Activated naive CD4-positive, alpha-beta T cell treated with anti-CD3 and anti-CD28 coated beads, Interleukin-2, amount 10 ng/mL, durations not matched to agents 7 days and 5 days (primary cell): ENCODE measurements at regions not wholly inside any gene's neighbourhood (a gene's known extent, or its start where the extent isn't known, plus 50 kb on each side); places are given as distances from the start of the nearest gene placed in this dataset.

Source experiments
- CTCF ChIA-PET: fragments of 350-600 bp; sonication (Branson Sonifier 250); formaldehyde crosslinking; loops from one replicate; lab custom pipeline; 2021; ENCODE audit warnings: antibody characterized with exemption; lab: Charles Lee
- DNase-seq: peaks from one replicate; pipeline ENCODE4 v3.0.0-alpha.2; 2020
- H3K27ac Mint-ChIP-seq: one replicate; pipeline ENCODE4 v1.8.0; 2021; ENCODE audit warnings: mild to moderate bottlenecking, moderate library complexity, mixed read lengths
- H3K27me3 Mint-ChIP-seq: one replicate; pipeline ENCODE4 v1.8.0; 2021; ENCODE audit warnings: mild to moderate bottlenecking, mixed read lengths
- H3K36me3 Mint-ChIP-seq: one replicate; pipeline ENCODE4 v1.8.0; 2021; ENCODE audit warnings: mixed read lengths
- H3K4me1 Mint-ChIP-seq: one replicate; pipeline ENCODE4 v1.8.0; 2021; ENCODE audit warnings: mixed read lengths
- H3K4me3 Mint-ChIP-seq: one replicate; pipeline ENCODE4 v1.8.0; 2021; ENCODE audit warnings: mild to moderate bottlenecking, moderate library complexity, mixed read lengths
- H3K9me3 Mint-ChIP-seq: one replicate; pipeline ENCODE4 v1.8.0; 2021; ENCODE audit warnings: mixed read lengths

DNA sequence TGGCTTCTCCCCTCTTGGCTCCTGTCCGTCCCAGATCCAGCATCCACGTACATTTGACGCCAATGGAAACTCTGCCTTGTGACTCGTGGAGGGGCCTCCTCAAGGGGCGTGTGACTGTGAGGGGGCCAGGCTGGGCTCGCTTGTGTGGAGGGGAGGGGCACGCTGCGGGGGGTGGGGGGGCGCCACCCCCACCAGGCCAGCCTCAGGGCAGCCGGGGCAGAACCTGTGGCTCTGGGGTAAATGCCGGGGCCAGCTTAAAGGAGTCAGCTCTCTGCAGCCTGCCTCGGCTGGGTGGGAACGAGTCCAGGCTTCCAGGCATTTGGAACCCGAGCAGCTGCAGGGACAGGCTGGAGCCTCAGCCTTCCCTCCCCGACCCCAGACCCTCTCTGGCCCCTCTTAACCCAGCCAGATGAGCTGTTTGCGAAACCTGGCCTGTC is 94.1 kb downstream of the SIK1 start:
- CTCF ChIA-PET = no interaction called here
- H3K27me3 Mint-ChIP-seq = peaks cover 35% of the 10 kb centered on the region
- peaks cover 23% of the 10 kb centered on the region for H3K9me3 Mint-ChIP-seq
- H3K36me3 Mint-ChIP-seq = peaks cover 4% of the 10 kb centered on the region
- no peak for DNase-seq
- peaks cover 4% of the 10 kb centered on the region for H3K4me1 Mint-ChIP-seq
- H3K27ac Mint-ChIP-seq = no peak overlapping the region
- no peak overlapping the region for H3K4me3 Mint-ChIP-seq

DNA sequence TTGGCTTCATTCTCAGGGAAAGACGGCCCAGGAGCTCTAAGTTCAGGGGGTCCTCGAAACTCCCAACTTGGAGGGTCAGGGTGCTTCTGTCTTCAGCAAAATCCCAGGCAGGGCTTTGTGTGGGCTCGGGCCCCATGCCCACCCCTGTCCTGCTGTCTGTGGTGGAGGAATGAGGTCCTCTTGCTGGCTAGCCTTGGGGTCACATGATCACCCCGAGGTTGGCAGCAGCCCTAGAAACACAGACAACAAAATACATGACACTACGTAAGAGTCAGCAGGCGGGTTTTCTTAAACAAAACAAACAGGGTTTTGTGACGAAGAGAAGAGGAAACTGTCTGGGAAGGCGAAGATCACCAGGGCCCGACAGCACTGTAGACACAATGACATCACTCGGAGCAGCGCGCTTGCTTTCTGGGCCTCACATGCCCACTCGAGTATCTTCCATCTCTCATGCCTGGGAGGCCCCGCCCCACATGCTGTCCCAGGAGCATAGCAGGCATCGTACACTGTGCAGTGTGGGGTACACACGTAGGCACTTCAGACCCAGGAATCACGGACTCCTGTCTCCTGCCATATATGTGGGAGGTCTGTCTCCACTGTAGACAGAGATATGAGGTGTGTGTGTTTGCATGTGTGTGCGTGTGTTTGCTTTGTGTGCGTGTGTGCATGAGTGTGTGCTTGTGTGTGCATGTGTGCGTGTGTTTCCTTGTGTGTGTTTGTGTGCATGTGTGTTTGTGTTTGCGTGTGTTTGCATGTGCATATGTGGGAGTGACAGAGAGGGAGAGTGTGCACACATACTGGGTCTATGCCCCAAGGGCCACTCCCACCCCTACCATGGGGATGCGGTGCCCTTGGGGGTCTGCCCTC is 94.7 kb downstream of the SIK1 start:
- Mint-ChIP-seq H3K27me3 (peaks cover 30% of the 10 kb centered on the region), H3K4me3 (no peak overlapping the region), H3K36me3 (no peaks in the 10 kb centered on the region), H3K27ac (no peak overlapping the region), H3K9me3 (peaks cover 16% of the 10 kb centered on the region), H3K4me1 (no peaks in the 10 kb centered on the region)
- CTCF ChIA-PET = no interaction called here
- DNase-seq = no peak

DNA sequence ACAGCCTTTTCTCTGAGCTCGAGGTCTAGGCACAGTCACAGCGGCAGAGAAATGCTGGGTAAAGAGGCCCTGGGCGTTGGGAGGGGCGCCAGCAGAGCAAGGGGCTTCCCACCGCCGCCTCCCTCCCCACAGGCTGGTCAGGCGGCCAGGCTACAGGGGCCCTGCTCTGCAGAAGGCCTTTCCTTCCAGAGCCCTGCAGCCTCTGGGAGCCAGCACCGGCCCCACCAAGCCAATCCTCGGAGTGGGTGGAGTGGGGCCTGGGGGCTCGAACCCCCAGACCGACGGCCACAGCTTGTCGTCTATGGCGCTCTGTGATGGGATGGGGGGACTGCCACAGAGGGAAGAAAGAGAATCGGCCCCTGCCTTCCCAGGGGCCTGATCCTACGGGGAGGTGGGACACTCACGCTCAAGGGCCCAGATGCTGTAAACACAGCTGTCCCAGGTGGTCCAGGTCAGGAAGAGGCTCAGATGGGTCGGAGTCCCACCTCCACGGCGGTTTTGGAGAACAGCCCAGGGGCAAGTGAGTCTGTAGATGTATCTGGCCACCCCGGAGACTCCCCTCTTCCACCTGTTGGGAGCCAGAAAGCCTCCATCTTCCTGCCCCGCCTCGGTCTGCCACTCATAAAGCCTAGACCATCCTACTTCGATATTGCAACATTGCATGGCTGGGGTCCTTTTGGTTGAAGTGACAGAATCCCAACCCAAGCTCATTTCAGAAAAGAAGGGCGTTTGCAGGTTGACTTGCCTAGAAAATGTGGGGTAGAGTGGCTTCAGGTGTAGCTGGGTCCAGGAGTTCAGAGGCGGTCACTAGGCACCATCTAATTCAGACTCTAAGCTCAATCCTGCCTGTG is 95.6 kb downstream of the SIK1 start:
- peaks cover 37% of the 10 kb centered on the region for H3K27me3 Mint-ChIP-seq
- H3K4me1 Mint-ChIP-seq = peaks cover 3% of the 10 kb centered on the region
- CTCF ChIA-PET = no interaction called here
- DNase-seq = no peak
- H3K9me3 Mint-ChIP-seq = peaks cover 12% of the 10 kb centered on the region
- no peak overlapping the region for H3K27ac Mint-ChIP-seq
- H3K36me3 Mint-ChIP-seq = no peaks in the 10 kb centered on the region
- no peak overlapping the region for H3K4me3 Mint-ChIP-seq

DNA sequence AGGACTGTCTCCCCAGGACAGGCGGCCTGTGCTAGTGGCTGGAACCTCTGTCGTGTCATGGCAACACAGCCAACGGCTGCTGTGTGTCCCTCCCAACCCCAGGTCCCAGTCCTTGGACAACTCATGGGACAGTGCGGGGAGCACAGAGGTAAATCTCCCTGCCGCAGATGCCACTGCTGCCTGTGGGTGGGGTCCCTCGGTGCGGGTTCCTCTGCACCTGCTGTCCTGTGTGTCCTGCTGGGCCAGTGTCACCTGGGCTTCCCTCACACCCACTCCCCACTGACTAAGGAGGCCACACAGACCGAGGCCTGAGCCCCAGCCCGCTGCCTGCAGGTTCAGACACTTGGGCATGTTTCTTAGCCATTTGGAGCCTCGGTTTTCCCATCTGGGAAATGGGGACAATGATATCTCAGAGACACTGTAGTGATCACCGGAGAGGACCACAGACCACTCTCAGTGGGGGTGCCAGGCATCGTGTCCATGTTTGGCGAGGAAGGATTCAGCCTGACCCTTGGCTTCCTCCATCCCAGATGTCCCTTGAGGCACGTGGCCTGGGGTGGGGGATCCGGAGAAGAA is 96.5 kb downstream of the SIK1 start:
- CTCF ChIA-PET = no interaction called here
- DNase-seq = no peak
- no peaks in the 10 kb centered on the region for H3K36me3 Mint-ChIP-seq
- H3K9me3 Mint-ChIP-seq = peaks cover 5% of the 10 kb centered on the region
- H3K27ac Mint-ChIP-seq = no peak overlapping the region
- peaks cover 10% of the 10 kb centered on the region for H3K4me1 Mint-ChIP-seq
- peaks cover 34% of the 10 kb centered on the region for H3K27me3 Mint-ChIP-seq
- no peak overlapping the region for H3K4me3 Mint-ChIP-seq

DNA sequence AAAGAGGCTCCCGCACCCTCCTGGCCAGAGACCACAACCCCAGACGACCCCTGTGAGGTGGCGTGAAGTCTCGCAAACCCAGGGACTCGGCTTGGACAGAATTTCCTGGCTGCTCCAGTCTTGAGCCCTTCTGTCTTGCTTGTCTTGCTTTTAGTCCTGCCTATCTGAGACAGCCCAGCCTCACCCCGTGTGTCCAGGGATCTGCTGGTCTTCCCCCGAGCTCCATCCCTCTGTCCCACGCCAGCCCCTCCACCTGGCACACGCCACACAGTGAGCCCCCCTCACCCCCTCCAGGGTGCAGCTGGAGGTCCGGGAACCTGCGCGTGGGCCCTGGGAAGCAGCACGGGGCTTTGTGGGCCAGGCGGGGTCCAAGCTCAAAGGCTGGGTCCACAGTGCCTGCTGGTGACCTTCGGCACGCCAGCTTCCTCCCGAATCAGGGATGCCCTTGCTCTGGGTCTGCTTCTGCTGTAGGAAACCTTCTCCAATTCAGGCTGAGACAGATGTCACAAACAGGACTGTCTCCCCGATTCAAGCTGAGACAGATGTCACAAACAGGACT is 97.1 kb downstream of the SIK1 start:
- no peak overlapping the region for H3K4me3 Mint-ChIP-seq
- H3K27me3 Mint-ChIP-seq = peaks cover 31% of the 10 kb centered on the region
- no peak overlapping the region for H3K27ac Mint-ChIP-seq
- CTCF ChIA-PET = no interaction called here
- H3K4me1 Mint-ChIP-seq = peaks cover 11% of the 10 kb centered on the region
- no peak for DNase-seq
- no peaks in the 10 kb centered on the region for H3K36me3 Mint-ChIP-seq
- H3K9me3 Mint-ChIP-seq = peaks cover 1% of the 10 kb centered on the region

DNA sequence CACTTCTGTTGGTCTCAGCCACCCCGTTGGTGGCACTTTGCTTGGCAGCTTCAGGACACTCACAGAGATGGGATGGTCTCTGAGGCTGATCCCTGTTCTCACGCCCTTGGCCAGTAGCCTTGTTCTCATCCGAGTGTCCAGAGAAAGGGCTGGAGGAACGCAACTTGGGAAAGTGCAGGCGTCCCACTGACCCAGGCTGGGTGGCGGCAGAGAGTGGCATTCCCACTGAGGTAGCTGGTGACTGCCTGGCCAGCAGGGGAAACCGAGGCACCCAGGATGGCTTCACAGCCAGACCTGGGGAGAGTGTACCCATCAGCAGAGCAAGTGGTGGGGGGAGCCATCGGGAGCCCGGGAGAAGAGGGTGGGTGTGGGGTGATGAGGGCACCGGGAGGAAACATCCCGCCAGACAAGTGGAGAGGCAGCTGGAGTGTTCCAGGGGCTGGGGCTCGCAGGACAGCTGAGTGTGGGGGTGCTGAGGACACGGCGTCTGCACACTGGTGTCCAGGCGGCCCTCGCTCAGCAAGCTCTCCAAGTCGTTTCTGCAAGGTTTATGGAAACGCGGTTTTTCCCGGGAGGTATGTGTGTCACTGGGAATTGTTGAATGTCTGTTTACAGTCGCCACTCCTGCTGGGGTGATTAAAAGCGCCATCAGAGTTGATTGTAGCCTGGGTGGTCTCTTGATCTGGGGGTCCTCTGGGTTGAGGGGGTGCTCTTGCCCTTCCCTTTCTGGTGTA is 97.8 kb downstream of the SIK1 start:
- DNase-seq = no peak
- H3K9me3 Mint-ChIP-seq = no peaks in the 10 kb centered on the region
- no peak overlapping the region for H3K27ac Mint-ChIP-seq
- CTCF ChIA-PET = no interaction called here
- H3K27me3 Mint-ChIP-seq = peaks cover 30% of the 10 kb centered on the region
- peaks cover 11% of the 10 kb centered on the region for H3K4me1 Mint-ChIP-seq
- H3K36me3 Mint-ChIP-seq = no peaks in the 10 kb centered on the region
- H3K4me3 Mint-ChIP-seq = no peak overlapping the region

DNA sequence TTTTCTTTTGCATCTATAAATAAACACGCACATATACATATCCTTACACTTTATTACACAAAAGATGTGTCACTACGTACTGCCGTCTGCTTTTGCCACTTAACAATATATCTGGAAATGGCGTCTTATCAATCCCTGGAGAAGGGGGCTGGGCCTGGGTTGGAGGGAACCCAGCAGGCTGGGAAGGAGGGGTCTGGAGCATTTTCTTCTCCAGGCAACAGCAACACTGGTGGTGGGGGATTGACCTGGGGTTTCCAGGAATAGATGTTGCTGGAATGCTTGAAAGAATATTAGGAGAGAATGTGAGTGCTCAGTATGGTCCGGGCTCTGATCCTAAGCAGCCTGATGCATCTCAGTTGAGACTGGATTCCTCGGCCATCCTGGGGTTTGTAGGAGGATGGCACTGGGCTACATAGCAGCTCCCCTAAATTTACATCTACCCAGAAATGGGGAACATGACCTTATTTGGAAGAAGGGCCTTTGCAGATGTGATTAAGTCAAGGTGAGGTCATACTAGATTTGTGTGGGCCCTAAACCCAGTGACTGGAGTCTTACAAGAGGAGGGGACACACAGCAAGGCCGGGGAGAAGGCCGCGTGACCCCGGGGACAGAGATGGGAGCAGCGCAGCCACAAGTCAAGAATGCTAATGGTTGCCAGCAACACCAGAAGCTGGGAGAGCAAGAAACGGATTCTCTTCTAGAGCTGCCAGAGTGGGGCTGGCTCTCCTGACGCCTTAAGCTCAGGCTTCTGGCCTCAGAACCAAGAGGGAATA is 98.6 kb downstream of the SIK1 start:
- H3K27ac Mint-ChIP-seq = no peak overlapping the region
- CTCF ChIA-PET = no interaction called here

DNA sequence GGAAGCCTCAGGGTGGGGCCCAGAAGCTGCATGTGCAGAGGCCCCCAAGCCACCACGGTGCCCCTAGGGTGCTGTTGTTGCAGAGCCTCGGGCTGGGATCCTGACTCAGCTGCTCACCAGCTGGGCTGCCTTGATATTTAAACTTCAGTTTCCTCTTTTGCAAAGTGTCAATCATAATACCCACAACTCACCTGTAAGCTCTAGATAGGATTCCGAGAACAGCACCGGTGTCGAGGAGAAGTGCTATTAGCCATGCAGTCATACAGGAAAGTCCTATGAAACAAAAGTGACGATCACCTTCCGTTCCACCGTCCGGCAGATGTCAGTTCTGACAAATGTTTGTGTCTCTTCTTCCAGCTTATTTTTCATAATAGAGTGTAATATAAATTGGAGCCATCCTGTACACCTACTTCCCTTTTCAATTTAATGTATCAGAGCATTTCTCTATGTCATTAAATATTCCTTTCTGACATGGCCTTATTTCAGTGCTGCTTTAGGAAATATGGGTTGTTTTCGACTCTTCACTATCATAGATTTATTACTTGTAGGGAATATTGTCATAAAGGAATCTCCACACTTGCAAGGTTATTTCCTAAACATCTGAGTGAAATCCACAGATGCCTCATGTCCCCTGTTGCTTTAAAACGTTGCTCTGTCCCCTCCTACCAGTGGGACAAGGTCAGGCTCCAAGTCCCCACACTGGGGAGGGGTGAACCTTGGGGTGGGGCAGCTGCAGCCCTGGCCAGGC is 100.8 kb downstream of the SIK1 start:
- Mint-ChIP-seq H3K9me3 (no peaks in the 10 kb centered on the region), H3K27me3 (peaks cover 14% of the 10 kb centered on the region), H3K27ac (no peak overlapping the region), H3K36me3 (no peaks in the 10 kb centered on the region), H3K4me1 (peaks cover 11% of the 10 kb centered on the region), H3K4me3 (no peak overlapping the region)
- peak; percentile 32 for DNase-seq
- CTCF ChIA-PET = interaction anchor here (0.8 to 1.2 kb wide), 2 partner anchors 10 to 16 kb away, joined by 4 to 9 read pairs; no protein-coding TSS in a partner anchor

More for the DNA sequence above, 98.6 kb downstream of the SIK1 start:
- Mint-ChIP-seq H3K36me3 (no peaks in the 10 kb centered on the region), H3K4me1 (peaks cover 11% of the 10 kb centered on the region), H3K9me3 (no peaks in the 10 kb centered on the region), H3K4me3 (no peak overlapping the region), H3K27me3 (peaks cover 22% of the 10 kb centered on the region)
- DNase-seq = no peak

DNA sequence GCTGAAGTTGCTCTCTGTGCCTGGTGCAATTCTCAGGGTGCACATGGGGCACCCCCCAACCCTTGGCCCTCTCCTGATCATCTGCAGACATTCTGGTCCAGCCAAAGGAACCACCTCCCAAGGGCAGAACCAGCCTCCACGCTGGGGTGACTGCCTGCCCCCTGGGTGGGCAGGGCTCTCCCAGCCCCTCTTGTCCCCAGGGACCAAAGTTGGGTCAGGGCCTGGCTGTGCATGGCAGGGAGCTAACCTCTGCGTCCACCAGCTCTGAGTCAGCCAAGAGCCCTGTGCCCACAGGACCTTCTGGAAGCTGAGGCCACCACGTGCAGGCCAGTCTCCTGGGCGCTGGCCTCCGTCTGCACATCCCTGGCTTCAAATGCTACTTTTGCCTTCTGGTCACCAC is 101.9 kb downstream of the SIK1 start:
- Mint-ChIP-seq H3K27ac (no peak overlapping the region), H3K4me1 (peaks cover 11% of the 10 kb centered on the region), H3K27me3 (peaks cover 17% of the 10 kb centered on the region), H3K9me3 (no peaks in the 10 kb centered on the region), H3K4me3 (no peak overlapping the region), H3K36me3 (no peaks in the 10 kb centered on the region)
- CTCF ChIA-PET = no interaction called here
- DNase-seq = no peak

DNA sequence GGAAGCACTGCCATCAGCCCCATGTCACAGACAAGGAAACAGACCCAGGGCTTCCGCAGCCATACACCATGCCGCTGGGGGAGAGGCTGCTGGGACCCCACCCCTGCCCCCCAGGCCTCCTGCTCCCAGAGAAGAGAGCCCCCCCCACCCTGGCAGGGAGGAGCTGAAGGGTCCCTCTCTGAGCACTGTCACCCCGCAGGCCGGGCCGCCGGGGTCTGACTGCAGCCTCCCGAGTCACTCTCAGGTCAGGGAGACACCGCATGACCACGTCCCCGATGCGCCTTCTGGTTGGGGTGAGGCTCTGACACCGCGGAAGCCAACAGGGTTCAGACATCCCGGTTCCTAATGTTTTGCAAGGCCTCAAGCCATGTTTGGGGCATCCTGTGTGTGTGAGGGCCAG is 102.3 kb downstream of the SIK1 start:
- H3K27me3 Mint-ChIP-seq = peaks cover 17% of the 10 kb centered on the region
- H3K36me3 Mint-ChIP-seq = no peaks in the 10 kb centered on the region
- DNase-seq = no peak
- H3K4me1 Mint-ChIP-seq = peaks cover 11% of the 10 kb centered on the region
- CTCF ChIA-PET = interaction anchor here (0.6 kb wide), 1 partner anchor 10 kb away, joined by 3 read pairs; no protein-coding TSS in a partner anchor
- no peak overlapping the region for H3K4me3 Mint-ChIP-seq
- H3K9me3 Mint-ChIP-seq = no peaks in the 10 kb centered on the region
- no peak overlapping the region for H3K27ac Mint-ChIP-seq

DNA sequence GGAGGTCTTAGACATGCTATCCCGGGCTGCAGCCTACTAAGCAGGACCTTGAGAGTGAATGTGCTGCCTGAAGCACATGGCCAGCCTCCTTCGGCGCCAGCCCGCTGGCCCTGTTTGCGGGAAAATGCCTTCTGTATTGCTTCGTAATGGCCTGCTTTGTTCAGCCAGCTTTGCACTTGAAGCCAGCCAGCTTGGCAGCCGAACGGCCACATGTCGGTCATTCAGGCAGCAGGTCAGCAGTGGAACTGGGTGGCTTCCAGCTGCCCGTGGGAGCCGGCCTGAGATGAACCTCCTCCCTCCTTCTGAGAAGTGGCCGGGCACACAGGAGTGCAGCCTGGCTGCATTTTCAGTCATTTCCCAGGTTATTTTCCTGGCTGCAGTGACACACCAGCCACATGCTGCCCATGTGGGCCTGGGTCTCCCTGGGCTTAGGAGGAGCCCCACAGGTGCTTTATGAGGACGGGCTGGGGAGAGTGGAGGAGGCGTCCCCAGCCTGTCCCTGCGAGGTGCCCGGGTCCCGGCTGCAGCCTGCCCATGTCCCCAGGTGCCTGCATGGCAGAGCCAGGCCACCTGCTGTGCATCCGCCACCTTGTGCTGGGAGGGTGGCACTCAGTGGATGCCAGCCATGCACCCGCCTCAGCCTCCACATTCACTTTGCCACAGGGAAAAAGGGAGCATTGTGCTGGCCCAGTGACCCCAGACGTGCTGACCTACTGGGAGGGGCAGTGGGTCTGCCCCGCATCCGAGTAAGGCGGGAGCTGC is 103.5 kb downstream of the SIK1 start:
- no peak overlapping the region for H3K4me3 Mint-ChIP-seq

DNA sequence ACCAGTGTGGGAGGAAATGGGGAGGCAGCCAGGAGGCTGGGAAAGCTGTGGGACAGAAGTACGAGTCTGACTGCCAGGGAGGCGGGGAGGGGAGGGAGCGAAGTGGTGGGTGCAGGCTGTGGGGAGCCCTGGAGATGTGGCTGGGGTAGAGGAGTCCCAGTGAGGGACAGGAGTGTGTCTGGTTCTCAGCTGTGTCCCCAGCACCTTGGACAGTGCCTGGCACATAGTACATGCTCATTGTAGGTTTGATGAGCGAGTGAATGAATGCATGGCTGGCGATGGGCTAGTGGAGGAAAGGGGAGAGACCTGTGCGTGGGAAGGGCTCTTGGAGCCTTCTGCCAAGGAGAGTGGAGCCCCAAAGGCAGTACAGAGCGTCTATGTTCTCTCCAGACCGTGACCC is 104.1 kb downstream of the SIK1 start:
- CTCF ChIA-PET = no interaction called here
- Mint-ChIP-seq H3K27ac (no peak overlapping the region), H3K4me1 (peaks cover 11% of the 10 kb centered on the region), H3K9me3 (peaks cover 2% of the 10 kb centered on the region), H3K36me3 (no peaks in the 10 kb centered on the region), H3K27me3 (peaks cover 29% of the 10 kb centered on the region), H3K4me3 (no peak overlapping the region)
- peak; percentile 31 for DNase-seq

More for the DNA sequence above, 103.5 kb downstream of the SIK1 start:
- H3K9me3 Mint-ChIP-seq = peaks cover under 1% of the 10 kb centered on the region
- H3K27me3 Mint-ChIP-seq = peaks cover 26% of the 10 kb centered on the region
- no peaks in the 10 kb centered on the region for H3K36me3 Mint-ChIP-seq
- peaks cover 11% of the 10 kb centered on the region for H3K4me1 Mint-ChIP-seq
- no peak for DNase-seq
- CTCF ChIA-PET = no interaction called here
- H3K27ac Mint-ChIP-seq = no peak overlapping the region
